ENCODE measurements at regions not wholly inside any gene's neighbourhood (a gene's known extent, or its start where the extent isn't known, plus 50 kb on each side); places are given as distances from the start of the nearest gene placed in this dataset.

DNA sequence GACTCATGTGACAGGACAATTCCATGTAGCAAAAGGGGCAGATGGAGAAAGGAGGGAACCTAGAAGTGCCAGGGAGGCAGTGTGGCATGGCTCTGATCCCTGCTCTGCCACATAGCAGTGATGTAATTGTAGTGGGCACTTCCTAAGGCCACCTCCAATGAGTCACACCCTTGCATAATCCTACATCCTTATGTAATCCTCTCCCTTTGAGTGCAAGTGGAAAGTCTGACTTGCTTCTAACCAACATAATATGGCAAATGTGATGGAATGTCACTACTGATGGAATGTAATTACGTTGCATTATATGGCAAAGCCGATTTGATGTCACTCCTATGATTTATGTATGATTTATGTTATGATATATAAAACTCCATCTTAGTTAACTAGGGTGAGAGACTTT, 72.9 kb upstream of the ATP2C1 start:
- DNase-seq (ENCODE audit: low spot score in 2 of 2): peak in 1 of 2 donors; percentile 72
- Histone ChIP-seq H3K4me3 (no peak overlapping the region), H3K9me3 (no peaks in the 10 kb centered on the region), H3K4me1 (no peaks in the 10 kb centered on the region), H3K27ac (no peak overlapping the region), H3K27me3 (no peaks in the 10 kb centered on the region), H3K36me3 (no peaks in the 10 kb centered on the region)
- intact Hi-C loops (cut with DNase I): no loop called here
- TF ChIP-seq, protein P1, sequence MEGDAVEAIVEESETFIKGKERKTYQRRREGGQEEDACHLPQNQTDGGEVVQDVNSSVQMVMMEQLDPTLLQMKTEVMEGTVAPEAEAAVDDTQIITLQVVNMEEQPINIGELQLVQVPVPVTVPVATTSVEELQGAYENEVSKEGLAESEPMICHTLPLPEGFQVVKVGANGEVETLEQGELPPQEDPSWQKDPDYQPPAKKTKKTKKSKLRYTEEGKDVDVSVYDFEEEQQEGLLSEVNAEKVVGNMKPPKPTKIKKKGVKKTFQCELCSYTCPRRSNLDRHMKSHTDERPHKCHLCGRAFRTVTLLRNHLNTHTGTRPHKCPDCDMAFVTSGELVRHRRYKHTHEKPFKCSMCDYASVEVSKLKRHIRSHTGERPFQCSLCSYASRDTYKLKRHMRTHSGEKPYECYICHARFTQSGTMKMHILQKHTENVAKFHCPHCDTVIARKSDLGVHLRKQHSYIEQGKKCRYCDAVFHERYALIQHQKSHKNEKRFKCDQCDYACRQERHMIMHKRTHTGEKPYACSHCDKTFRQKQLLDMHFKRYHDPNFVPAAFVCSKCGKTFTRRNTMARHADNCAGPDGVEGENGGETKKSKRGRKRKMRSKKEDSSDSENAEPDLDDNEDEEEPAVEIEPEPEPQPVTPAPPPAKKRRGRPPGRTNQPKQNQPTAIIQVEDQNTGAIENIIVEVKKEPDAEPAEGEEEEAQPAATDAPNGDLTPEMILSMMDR (IDR thresholded peaks at IDR 0.05): no peak

DNA sequence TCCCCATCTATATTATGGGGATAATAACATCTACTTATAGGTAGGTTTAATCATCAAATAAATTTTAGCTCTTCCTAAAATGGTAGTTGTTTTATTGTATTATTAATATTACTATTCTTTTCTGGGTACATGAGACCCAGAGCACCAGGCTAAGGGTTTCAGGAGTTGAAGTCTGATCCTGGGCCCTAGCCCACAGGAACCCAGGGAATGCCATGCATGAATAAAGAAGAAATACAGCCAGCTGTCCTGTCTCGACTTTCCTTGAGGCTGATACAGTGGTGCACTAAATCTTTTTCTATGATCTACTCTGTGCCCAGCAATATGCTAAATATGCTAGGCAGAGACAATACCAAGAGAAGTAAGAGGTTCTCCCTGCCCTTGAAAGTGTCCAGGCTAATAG, 72.1 kb upstream of the ATP2C1 start:
- intact Hi-C loops (cut with DNase I): no loop called here
- H3K27ac ChIP-seq: no peak overlapping the region

DNA sequence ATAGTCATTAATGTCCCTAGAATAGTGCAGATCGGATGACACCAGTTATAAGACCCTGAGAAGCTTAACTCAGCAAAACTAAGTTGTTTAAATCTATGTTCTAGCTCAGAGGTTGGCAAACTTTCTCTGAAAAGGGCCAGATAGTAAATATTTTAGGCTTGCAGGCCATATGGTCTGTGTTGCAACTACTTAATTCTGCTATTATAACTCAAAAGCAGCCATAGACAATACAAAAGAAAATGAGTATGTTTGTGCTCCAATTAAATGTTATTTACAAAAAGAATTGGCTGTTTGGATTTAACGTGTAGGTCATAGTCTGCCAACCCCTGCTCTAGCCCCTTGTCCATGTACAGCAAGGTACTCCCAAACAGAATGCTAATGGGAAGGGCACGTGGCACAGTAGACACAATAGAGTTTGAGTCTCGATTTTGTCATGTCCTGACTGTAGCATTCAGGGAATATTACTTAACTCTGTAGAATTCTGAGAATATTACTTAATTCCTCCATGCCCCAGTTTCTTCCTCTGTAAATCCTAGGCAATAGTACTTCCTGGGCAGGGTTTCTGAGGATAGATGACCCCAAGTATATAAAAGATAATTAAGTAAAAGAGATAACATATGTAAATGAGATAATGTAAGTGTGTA, 70.5 kb upstream of the ATP2C1 start:
- H3K4me3 ChIP-seq: no peak overlapping the region
- DNase-seq (ENCODE audit: low spot score in 2 of 2): no peak
- TF ChIP-seq, protein P1 (IDR thresholded peaks at IDR 0.05): no peak
- no peaks in the 10 kb centered on the region for H3K36me3 ChIP-seq
- H3K9me3 ChIP-seq: no peaks in the 10 kb centered on the region
- intact Hi-C loops (cut with DNase I): no loop called here
- no peaks in the 10 kb centered on the region for H3K27me3 ChIP-seq
- no peaks in the 10 kb centered on the region for H3K4me1 ChIP-seq
- H3K27ac ChIP-seq: no peak overlapping the region

More for the DNA sequence above, 72.1 kb upstream of the ATP2C1 start:
- Histone ChIP-seq H3K4me3 (no peak overlapping the region), H3K4me1 (no peaks in the 10 kb centered on the region), H3K9me3 (no peaks in the 10 kb centered on the region), H3K27me3 (no peaks in the 10 kb centered on the region), H3K36me3 (no peaks in the 10 kb centered on the region)
- DNase-seq (ENCODE audit: low spot score in 2 of 2): no peak
- TF ChIP-seq, protein P1 (IDR thresholded peaks at IDR 0.05): no peak

DNA sequence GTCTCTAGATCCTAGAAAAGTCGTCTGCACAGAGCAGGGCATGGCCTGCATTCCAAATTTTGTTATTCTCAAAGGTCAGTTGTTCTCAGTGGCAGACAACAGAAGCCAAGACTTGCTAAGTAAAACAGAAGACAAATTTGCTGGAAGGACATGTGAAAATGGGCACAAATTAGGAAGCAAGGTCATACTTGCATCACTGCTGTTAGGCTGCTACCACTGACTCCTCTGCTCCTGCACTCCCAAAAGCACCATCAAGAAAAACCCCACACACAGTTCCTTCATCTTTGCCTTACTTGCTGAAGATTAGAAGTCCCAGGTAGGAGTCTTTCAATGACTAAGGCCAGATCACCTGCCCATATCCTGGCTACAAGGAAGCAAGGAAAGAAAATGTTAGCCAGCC, 69.9 kb upstream of the ATP2C1 start:
- intact Hi-C loops (cut with DNase I): no loop called here
- no peaks in the 10 kb centered on the region for H3K9me3 ChIP-seq
- TF ChIP-seq, protein P1 (IDR thresholded peaks at IDR 0.05): no peak
- H3K4me3 ChIP-seq: no peak overlapping the region
- DNase-seq (ENCODE audit: low spot score in 2 of 2): no peak
- H3K4me1 ChIP-seq: no peaks in the 10 kb centered on the region
- H3K27ac ChIP-seq: no peak overlapping the region
- H3K27me3 ChIP-seq: no peaks in the 10 kb centered on the region
- H3K36me3 ChIP-seq: no peaks in the 10 kb centered on the region

DNA sequence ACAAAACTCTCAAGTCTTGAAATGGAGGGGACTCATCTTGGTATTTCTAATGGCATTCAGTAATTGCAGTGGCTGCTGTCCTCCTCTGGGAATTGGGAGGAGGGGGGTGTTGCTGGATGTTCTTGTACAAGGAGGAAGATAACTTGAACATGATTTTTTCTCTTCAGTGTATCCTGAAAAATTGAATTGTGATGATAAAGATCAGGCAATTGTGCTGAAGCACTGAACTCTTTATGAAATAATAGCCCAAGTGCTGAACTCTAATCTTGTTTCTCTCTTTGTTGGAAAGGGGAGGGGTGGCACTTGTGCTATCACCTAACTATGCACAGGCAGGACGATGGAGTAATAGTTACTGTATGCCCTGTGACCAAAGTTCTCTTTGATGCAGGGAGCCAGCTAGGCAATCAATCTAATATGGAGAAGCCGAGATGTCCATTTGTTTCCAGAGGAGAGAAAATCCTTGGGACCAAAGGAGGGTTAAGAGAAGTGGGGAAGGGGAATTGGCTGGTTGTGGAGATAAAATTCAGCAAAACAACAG, 68.1 kb upstream of the ATP2C1 start:
- Histone ChIP-seq H3K27me3 (no peaks in the 10 kb centered on the region), H3K4me3 (no peak overlapping the region), H3K9me3 (no peaks in the 10 kb centered on the region), H3K4me1 (no peaks in the 10 kb centered on the region), H3K36me3 (no peaks in the 10 kb centered on the region), H3K27ac (no peak overlapping the region)
- no peak for DNase-seq (ENCODE audit: low spot score in 2 of 2)
- TF ChIP-seq, protein P1 (IDR thresholded peaks at IDR 0.05): no peak
- intact Hi-C loops (cut with DNase I): no loop called here
